GM18870 (cell line): ENCODE measurements at regions not wholly inside any gene's neighbourhood (a gene's known extent, or its start where the extent isn't known, plus 50 kb on each side); places are given as distances from the start of the nearest gene placed in this dataset.

Experiments used
- ATAC-seq: cut with Tn5 transposase; IDR thresholded peaks from one replicate; pipeline ENCODE4 v1.9.1; 2021; ENCODE audit warnings: moderate library complexity; ENCODE audit not compliant: unreplicated experiment

- no peak for ATAC-seq
Observed at GRCh38 chr11:19561011-19561410, 151.6 kb upstream of the NAV2 start.

GRCh38 chr11:19560156-19560555 is 152.5 kb upstream of the NAV2 start:
- ATAC-seq, result no peak

- ATAC-seq, result no peak
Observed at GRCh38 chr11:19559746-19560145, 152.9 kb upstream of the NAV2 start.

- ATAC-seq, result no peak
Observed at GRCh38 chr11:19558189-19558986, 154.2 kb upstream of the NAV2 start.

GRCh38 chr11:19557720-19558140 is 154.9 kb upstream of the NAV2 start:
- ATAC-seq, result no peak

GRCh38 chr11:19557185-19557584 is 155.5 kb upstream of the NAV2 start:
- ATAC-seq, result no peak

GRCh38 chr11:19555266-19555665 is 157.4 kb upstream of the NAV2 start:
- ATAC-seq, result no peak

- peak; percentile 63 for ATAC-seq
Observed at GRCh38 chr11:19553683-19554333, 158.8 kb upstream of the NAV2 start.

- no peak for ATAC-seq
Observed at GRCh38 chr11:19552656-19553260, 159.9 kb upstream of the NAV2 start.

GRCh38 chr11:19552161-19552560 is 160.5 kb upstream of the NAV2 start:
- ATAC-seq, result no peak

- ATAC-seq, result no peak
Observed at GRCh38 chr11:19551457-19551856, 161.2 kb upstream of the NAV2 start.

- ATAC-seq, result no peak
Observed at GRCh38 chr11:19547044-19547443, 165.6 kb upstream of the NAV2 start.

- ATAC-seq, result no peak
Observed at GRCh38 chr11:19546325-19546724, 166.3 kb upstream of the NAV2 start.

GRCh38 chr11:19541521-19542049 is 171.1 kb upstream of the NAV2 start:
- no peak for ATAC-seq

- no peak for ATAC-seq
Observed at GRCh38 chr11:19539861-19540260, 172.8 kb upstream of the NAV2 start.

- ATAC-seq, result no peak
Observed at GRCh38 chr11:19537803-19538453, 174.7 kb upstream of the NAV2 start.

GRCh38 chr11:19536131-19536530 is 176.5 kb upstream of the NAV2 start:
- ATAC-seq, result no peak

- ATAC-seq, result no peak
Observed at GRCh38 chr11:19530505-19530904, 182.1 kb upstream of the NAV2 start.

GRCh38 chr11:19526119-19526518 is 186.5 kb upstream of the NAV2 start:
- ATAC-seq, result no peak

GRCh38 chr11:19525714-19526113 is 186.9 kb upstream of the NAV2 start:
- ATAC-seq, result no peak

- no peak for ATAC-seq
Observed at GRCh38 chr11:19525276-19525675, 187.4 kb upstream of the NAV2 start.
